Lung (tissue), 11 donors: ENCODE measurements at regions not wholly inside any gene's neighbourhood (a gene's known extent, or its start where the extent isn't known, plus 50 kb on each side); places are given as distances from the start of the nearest gene placed in this dataset.
"Not testable (repeated sequence)": the region's sequence is repeated elsewhere in the genome, so short reads cannot be mapped to it uniquely, and the experiment has no call there.

Source experiments
- ATAC-seq: fragments of 200-7000 bp; cut with Tn5 transposase; one replicate; pipeline ENCODE4 v1.9.1; 2020; ENCODE audit warnings: moderate number of reproducible peaks; ENCODE audit not compliant: insufficient read depth, low FRiP score
- DNase-seq, 3 donors: peaks; one replicate each; pipeline ENCODE4 v3.0.0-alpha.2; 2013 to 2017
- H3K27ac ChIP-seq, 2 donors: one replicate each; pipeline ENCODE4 v1.5.1; 2013; ENCODE audit warnings: mild to moderate bottlenecking in 2 of 2, moderate library complexity in 2 of 2, control low read depth in 1 of 2, inconsistent platforms in 1 of 2, low read depth in 1 of 2, low read length in 1 of 2
- H3K27me3 ChIP-seq, 3 donors: one replicate each; pipeline ENCODE4 v1.5.1; 2013; ENCODE audit warnings: low read length in 2 of 3; ENCODE audit not compliant: control insufficient read depth in 3 of 3, insufficient read depth in 3 of 3
- H3K36me3 ChIP-seq, 4 donors: one replicate each; pipeline ENCODE4 v1.5.1; 2013; ENCODE audit warnings: low read length in 4 of 4, mild to moderate bottlenecking in 1 of 4, moderate library complexity in 1 of 4; ENCODE audit not compliant: control insufficient read depth in 4 of 4, insufficient read depth in 4 of 4
- H3K4me1 ChIP-seq, 5 donors: one replicate each; pipeline ENCODE4 v1.5.1; 2013; ENCODE audit warnings: low read length in 5 of 5, mild to moderate bottlenecking in 2 of 5, moderate library complexity in 1 of 5; ENCODE audit not compliant: control insufficient read depth in 5 of 5, insufficient read depth in 5 of 5
- H3K4me3 ChIP-seq: one replicate; pipeline ENCODE4 v1.5.1; 2013; ENCODE audit warnings: mild to moderate bottlenecking, control low read depth, moderate library complexity
- H3K9ac ChIP-seq, 2 donors: one replicate each; pipeline ENCODE4 v1.5.1; 2013; ENCODE audit warnings: low read length in 2 of 2, control low read depth in 1 of 2; ENCODE audit not compliant: insufficient read depth in 1 of 2
- H3K9me3 ChIP-seq, 4 donors: one replicate each; pipeline ENCODE4 v1.5.1; 2013; ENCODE audit warnings: low read length in 3 of 4, mild to moderate bottlenecking in 1 of 4, moderate library complexity in 1 of 4; ENCODE audit not compliant: control insufficient read depth in 4 of 4, insufficient read depth in 3 of 4
- CTCF ChIP-seq: IDR thresholded peaks from 2 replicates; pipeline ENCODE4 v1.5.1; 2012; ENCODE audit warnings: mild to moderate bottlenecking; ENCODE audit errors: control extremely low read depth, extremely low read depth
- WGBS, 2 donors: extraction: QIAGEN DNeasy Blood & Tissue Kit; methylation state at CpG; one replicate each; pipeline ENCODE4 v1.1.7; 2013; 5-methylcytosine and 5-hydroxymethylcytosine counted together
- donor health status: control.
- donor health status: control.
- donor health status: Bipolar disorder and iron deficiency.
- donor health status: healthy.
- donor health status: DM: yes; HTN: yes; CAD: no.

- no peak for ATAC-seq
- WGBS, 2 donors: 77 to 83% methylated on average over 4 of the region's 4 CpGs
Observed at GRCh38 chr13:60836821-60837220, 439.8 kb downstream of the TDRD3 start.

GRCh38 chr13:60811581-60811980 lies 414.6 kb downstream of the TDRD3 start:
- no peaks in the 10 kb centered on the region for H3K27me3 ChIP-seq
- H3K9ac ChIP-seq: no peak overlapping the region
- no peaks in the 10 kb centered on the region for H3K36me3 ChIP-seq
- DNase-seq (no peak), ATAC-seq (no peak)
- H3K27ac ChIP-seq: no peak overlapping the region
- H3K9me3 ChIP-seq: no peaks in the 10 kb centered on the region
- H3K4me3 ChIP-seq: no peak overlapping the region
- H3K4me1 ChIP-seq: no peaks in the 10 kb centered on the region
- WGBS, 2 donors: 42 to 61% methylated on average over 1 of the region's 1 CpG
- TF ChIP-seq CTCF: no peak

More at GRCh38 chr13:60836821-60837220, 439.8 kb downstream of the TDRD3 start:
- no peak overlapping the region for H3K27ac ChIP-seq
- no peak overlapping the region for H3K4me3 ChIP-seq
- no peak for DNase-seq
- H3K36me3 ChIP-seq: no peaks in the 10 kb centered on the region
- peaks cover 0 to 4% (median 0%) of the 10 kb centered on the region in 4 donors for H3K9me3 ChIP-seq
- no peak for TF ChIP-seq CTCF
- no peaks in the 10 kb centered on the region for H3K27me3 ChIP-seq
- no peaks in the 10 kb centered on the region for H3K4me1 ChIP-seq
- H3K9ac ChIP-seq: no peak overlapping the region

GRCh38 chr13:60805640-60806039 lies 408.6 kb downstream of the TDRD3 start:
- not testable (repeated sequence) for DNase-seq, H3K36me3 ChIP-seq

GRCh38 chr13:60798503-60798902 lies 401.5 kb downstream of the TDRD3 start:
- DNase-seq (peak in 1 of 3 donors; percentile 20), ATAC-seq (no peak)
- Histone ChIP-seq H3K27me3 (no peaks in the 10 kb centered on the region), H3K4me3 (no peak overlapping the region), H3K36me3 (no peaks in the 10 kb centered on the region), H3K9me3 (no peaks in the 10 kb centered on the region), H3K27ac (no peak overlapping the region), H3K4me1 (no peaks in the 10 kb centered on the region), H3K9ac (no peak overlapping the region)
- TF ChIP-seq CTCF: no peak
- WGBS, 2 donors: 62 to 83% methylated on average over 4 of the region's 4 CpGs

More at GRCh38 chr13:60805640-60806039, 408.6 kb downstream of the TDRD3 start:
- H3K27me3 ChIP-seq, H3K4me3 ChIP-seq, H3K9ac ChIP-seq, H3K27ac ChIP-seq, ATAC-seq, H3K9me3 ChIP-seq, H3K4me1 ChIP-seq: not testable (repeated sequence)
- WGBS, 2 donors: 93 to 94% methylated on average over 13 of the region's 13 CpGs
